Neural progenitor cell (in vitro differentiated cells): ENCODE measurements at regions not wholly inside any gene's neighbourhood (a gene's known extent, or its start where the extent isn't known, plus 50 kb on each side); places are given as distances from the start of the nearest gene placed in this dataset.

Experiments used
- DNase-seq: peaks from one replicate; pipeline ENCODE4 v3.0.0-alpha.2; 2016; ENCODE audit warnings: low spot score
- H2AFZ ChIP-seq: fragments of 200-600 bp; sonication (generic); replicated peaks from 2 replicates; pipeline ENCODE4 v1.6.1; 2016; ENCODE audit warnings: antibody characterized with exemption
- H3F3A ChIP-seq: fragments of 200-600 bp; sonication (generic); 2 replicates; pipeline ENCODE4 v1.6.1; 2016; ENCODE audit warnings: antibody characterized with exemption, low read depth
- H3K27ac ChIP-seq: fragments of 200-600 bp; sonication (generic); 2 replicates; pipeline ENCODE4 v1.5.1; 2016; ENCODE audit warnings: mild to moderate bottlenecking
- H3K27me3 ChIP-seq: fragments of 200-600 bp; sonication (generic); 2 replicates; pipeline ENCODE4 v1.6.1; 2016; ENCODE audit warnings: mild to moderate bottlenecking, moderate library complexity
- H3K36me3 ChIP-seq: fragments of 200-600 bp; sonication (generic); 2 replicates; pipeline ENCODE4 v1.5.1; 2016
- H3K4me1 ChIP-seq: fragments of 200-600 bp; sonication (generic); 2 replicates; pipeline ENCODE4 v1.6.1; 2016; ENCODE audit warnings: mixed run types
- H3K4me2 ChIP-seq: fragments of 200-600 bp; sonication (generic); 2 replicates; pipeline ENCODE4 v1.6.1; 2016
- H3K4me3 ChIP-seq: fragments of 200-600 bp; sonication (generic); 2 replicates; pipeline ENCODE4 v1.5.1; 2016
- H3K79me2 ChIP-seq: fragments of 200-600 bp; sonication (generic); 2 replicates; pipeline ENCODE4 v1.6.1; 2016; ENCODE audit warnings: low read depth
- H3K9ac ChIP-seq: fragments of 200-600 bp; sonication (generic); 2 replicates; pipeline ENCODE4 v1.6.1; 2016
- H3K9me3 ChIP-seq: fragments of 200-600 bp; sonication (generic); 2 replicates; pipeline ENCODE4 v1.5.1; 2016; ENCODE audit warnings: low read depth
- H4K20me1 ChIP-seq: fragments of 200-600 bp; sonication (generic); 2 replicates; pipeline ENCODE4 v1.6.1; 2016; ENCODE audit warnings: low read depth
- H3K27ac Mint-ChIP-seq: 3 replicates; pipeline ENCODE4 v1.8.0; 2021; ENCODE audit warnings: mixed read lengths
- H3K27me3 Mint-ChIP-seq: 2 replicates; pipeline ENCODE4 v1.8.0; 2022; ENCODE audit warnings: low read depth, mild to moderate bottlenecking, inconsistent platforms, moderate library complexity, mixed read lengths; ENCODE audit not compliant: insufficient read depth
- H3K36me3 Mint-ChIP-seq: 3 replicates; pipeline ENCODE4 v1.8.0; 2021; ENCODE audit warnings: mixed read lengths
- H3K4me1 Mint-ChIP-seq: 3 replicates; pipeline ENCODE4 v1.8.0; 2021; ENCODE audit warnings: mixed read lengths
- H3K4me3 Mint-ChIP-seq: 3 replicates; pipeline ENCODE4 v1.8.0; 2021; ENCODE audit warnings: mild to moderate bottlenecking, moderate library complexity, mixed read lengths
- H3K9me3 Mint-ChIP-seq: 3 replicates; pipeline ENCODE4 v1.8.0; 2020; ENCODE audit warnings: mixed read lengths
- EZH2 ChIP-seq: fragments of 200-600 bp; sonication (generic); IDR thresholded peaks from 2 replicates; pipeline ENCODE4 v1.6.1; 2017; ENCODE audit warnings: antibody characterized with exemption, mild to moderate bottlenecking, moderate library complexity
- EZH2phosphoT487 ChIP-seq: fragments of 200-600 bp; sonication (generic); IDR thresholded peaks from 2 replicates; pipeline ENCODE4 v1.6.1; 2017; ENCODE audit warnings: antibody characterized with exemption
- TF ChIP-seq, protein P1 (sequence below): fragments of 200-600 bp; sonication (generic); IDR thresholded peaks from 2 replicates; pipeline ENCODE4 v1.5.1; 2017; ENCODE audit warnings: antibody characterized with exemption, mild to moderate bottlenecking

DNA sequence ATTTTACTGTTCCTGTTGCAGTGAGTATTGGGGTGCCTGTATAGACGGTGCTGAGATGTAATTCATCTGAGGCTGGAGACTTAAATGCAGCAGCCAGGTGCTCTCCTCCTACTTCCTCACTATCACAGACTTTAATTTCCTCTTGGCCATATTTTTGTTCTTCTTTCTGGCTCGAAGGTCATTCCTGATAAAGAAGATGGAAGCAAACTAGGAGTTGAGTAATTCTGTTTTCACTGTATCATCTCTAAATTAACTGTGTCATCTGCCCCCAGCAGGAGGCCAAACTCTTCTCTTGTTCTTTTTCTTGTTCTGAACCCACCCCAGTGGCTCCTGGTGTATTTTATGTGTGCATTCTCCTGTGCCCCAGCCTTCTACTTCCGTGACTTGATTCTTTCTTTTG lies 141.7 kb upstream of the ARHGAP5 start:
- peak overlapping the region; percentile 6 for H2AFZ ChIP-seq
- Mint-ChIP-seq H3K9me3 (no peaks in the 10 kb centered on the region), H3K4me1 (peaks cover 15% of the 10 kb centered on the region), H3K36me3 (no peaks in the 10 kb centered on the region), H3K4me3 (no peak overlapping the region), H3K27me3 (no peaks in the 10 kb centered on the region), H3K27ac (no peak overlapping the region)
- H3K9me3 ChIP-seq: no peaks in the 10 kb centered on the region
- no peaks in the 10 kb centered on the region for H3K79me2 ChIP-seq
- no peak overlapping the region for H3K27ac ChIP-seq
- H3K36me3 ChIP-seq: no peaks in the 10 kb centered on the region
- TF ChIP-seq EZH2 (no peak), EZH2phosphoT487 (no peak)
- TF ChIP-seq, protein P1, sequence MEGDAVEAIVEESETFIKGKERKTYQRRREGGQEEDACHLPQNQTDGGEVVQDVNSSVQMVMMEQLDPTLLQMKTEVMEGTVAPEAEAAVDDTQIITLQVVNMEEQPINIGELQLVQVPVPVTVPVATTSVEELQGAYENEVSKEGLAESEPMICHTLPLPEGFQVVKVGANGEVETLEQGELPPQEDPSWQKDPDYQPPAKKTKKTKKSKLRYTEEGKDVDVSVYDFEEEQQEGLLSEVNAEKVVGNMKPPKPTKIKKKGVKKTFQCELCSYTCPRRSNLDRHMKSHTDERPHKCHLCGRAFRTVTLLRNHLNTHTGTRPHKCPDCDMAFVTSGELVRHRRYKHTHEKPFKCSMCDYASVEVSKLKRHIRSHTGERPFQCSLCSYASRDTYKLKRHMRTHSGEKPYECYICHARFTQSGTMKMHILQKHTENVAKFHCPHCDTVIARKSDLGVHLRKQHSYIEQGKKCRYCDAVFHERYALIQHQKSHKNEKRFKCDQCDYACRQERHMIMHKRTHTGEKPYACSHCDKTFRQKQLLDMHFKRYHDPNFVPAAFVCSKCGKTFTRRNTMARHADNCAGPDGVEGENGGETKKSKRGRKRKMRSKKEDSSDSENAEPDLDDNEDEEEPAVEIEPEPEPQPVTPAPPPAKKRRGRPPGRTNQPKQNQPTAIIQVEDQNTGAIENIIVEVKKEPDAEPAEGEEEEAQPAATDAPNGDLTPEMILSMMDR: no peak
- no peak overlapping the region for H3K9ac ChIP-seq
- H3K27me3 ChIP-seq: no peaks in the 10 kb centered on the region
- H4K20me1 ChIP-seq: no peaks in the 10 kb centered on the region
- H3K4me2 ChIP-seq: peak overlapping the region; percentile 34
- no peaks in the 10 kb centered on the region for H3F3A ChIP-seq
- DNase-seq: peak; percentile 11
- H3K4me3 ChIP-seq: no peak overlapping the region
- H3K4me1 ChIP-seq: peaks cover 26% of the 10 kb centered on the region

DNA sequence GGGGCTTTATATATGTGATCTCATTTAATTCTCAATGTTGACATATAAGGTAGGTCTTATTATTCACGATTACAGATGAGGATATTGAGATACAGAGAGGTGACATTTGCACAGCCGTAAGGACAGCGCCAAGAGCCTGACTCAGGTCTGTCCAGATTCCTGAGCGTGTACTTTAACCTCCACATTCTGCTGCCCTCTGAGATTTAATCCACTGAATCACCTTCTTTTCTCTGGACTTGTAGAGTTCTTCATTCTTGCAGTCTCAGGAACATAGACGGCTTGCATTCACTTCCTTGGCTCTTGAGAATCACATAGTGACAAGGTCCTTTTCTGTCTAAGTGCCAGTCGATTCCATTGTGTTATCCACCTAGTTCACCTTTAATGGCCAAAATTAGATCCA lies 141.0 kb upstream of the ARHGAP5 start:
- H3K9me3 ChIP-seq: no peaks in the 10 kb centered on the region
- no peaks in the 10 kb centered on the region for H3K36me3 ChIP-seq
- H3K27ac ChIP-seq: no peak overlapping the region
- Mint-ChIP-seq H3K4me1 (peaks cover 15% of the 10 kb centered on the region), H3K36me3 (no peaks in the 10 kb centered on the region), H3K4me3 (no peak overlapping the region), H3K9me3 (no peaks in the 10 kb centered on the region), H3K27me3 (no peaks in the 10 kb centered on the region), H3K27ac (peak overlapping the region; percentile 14)
- H2AFZ ChIP-seq: no peak overlapping the region
- H3K27me3 ChIP-seq: no peaks in the 10 kb centered on the region
- TF ChIP-seq, protein P1: no peak
- TF ChIP-seq EZH2: no peak
- no peak for TF ChIP-seq EZH2phosphoT487
- H3K4me3 ChIP-seq: no peak overlapping the region
- no peaks in the 10 kb centered on the region for H3K79me2 ChIP-seq
- H3K4me1 ChIP-seq: peaks cover 26% of the 10 kb centered on the region
- H3F3A ChIP-seq: no peaks in the 10 kb centered on the region
- no peak for DNase-seq
- no peak overlapping the region for H3K9ac ChIP-seq
- H4K20me1 ChIP-seq: no peaks in the 10 kb centered on the region
- H3K4me2 ChIP-seq: no peak overlapping the region

DNA sequence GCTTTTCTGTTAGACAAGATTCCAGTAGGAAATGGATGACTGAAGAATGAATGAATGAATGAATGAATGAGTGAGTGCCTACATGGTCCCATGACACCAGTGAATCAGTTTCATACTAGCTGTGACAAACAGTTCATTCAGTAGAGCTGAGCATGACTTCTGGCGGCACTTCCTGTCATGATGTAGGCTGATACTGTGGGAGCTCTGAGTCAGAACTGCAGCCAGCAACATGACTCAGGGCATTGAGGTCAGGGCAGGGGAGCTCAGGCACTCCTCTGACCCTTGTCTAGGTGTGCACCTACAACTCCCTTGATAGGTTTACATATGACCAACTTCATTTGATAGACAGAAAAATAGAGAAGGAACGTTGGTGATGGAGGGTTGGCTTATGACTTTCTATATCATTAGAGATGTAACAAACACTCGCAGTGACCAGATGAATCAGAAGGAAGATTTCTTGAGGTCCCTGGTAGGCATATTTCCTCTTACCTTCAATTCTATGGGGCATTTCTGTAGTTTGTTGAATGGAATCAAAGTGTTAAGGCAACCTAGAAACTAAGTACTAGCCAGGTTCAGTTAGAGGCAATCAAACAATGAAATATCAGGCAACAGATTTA lies 139.3 kb upstream of the ARHGAP5 start:
- no peak for DNase-seq
- Histone ChIP-seq H3K4me1 (peaks cover 26% of the 10 kb centered on the region), H3K27me3 (no peaks in the 10 kb centered on the region), H4K20me1 (no peaks in the 10 kb centered on the region), H3K4me2 (no peak overlapping the region), H3K79me2 (no peaks in the 10 kb centered on the region), H3K9ac (no peak overlapping the region), H3K4me3 (no peak overlapping the region), H3K9me3 (no peaks in the 10 kb centered on the region), H3K27ac (no peak overlapping the region), H2AFZ (no peak overlapping the region), H3F3A (no peaks in the 10 kb centered on the region), H3K36me3 (no peaks in the 10 kb centered on the region)
- no peak overlapping the region for H3K27ac Mint-ChIP-seq
- no peaks in the 10 kb centered on the region for H3K27me3 Mint-ChIP-seq
- no peak for TF ChIP-seq EZH2
- no peak for TF ChIP-seq EZH2phosphoT487
- TF ChIP-seq, protein P1: no peak
- no peak overlapping the region for H3K4me3 Mint-ChIP-seq
- H3K4me1 Mint-ChIP-seq: peaks cover 17% of the 10 kb centered on the region
- H3K36me3 Mint-ChIP-seq: no peaks in the 10 kb centered on the region
- H3K9me3 Mint-ChIP-seq: no peaks in the 10 kb centered on the region
